ENCODE measurements at regions not wholly inside any gene's neighbourhood (a gene's known extent, or its start where the extent isn't known, plus 50 kb on each side); places are given as distances from the start of the nearest gene placed in this dataset.

DNA sequence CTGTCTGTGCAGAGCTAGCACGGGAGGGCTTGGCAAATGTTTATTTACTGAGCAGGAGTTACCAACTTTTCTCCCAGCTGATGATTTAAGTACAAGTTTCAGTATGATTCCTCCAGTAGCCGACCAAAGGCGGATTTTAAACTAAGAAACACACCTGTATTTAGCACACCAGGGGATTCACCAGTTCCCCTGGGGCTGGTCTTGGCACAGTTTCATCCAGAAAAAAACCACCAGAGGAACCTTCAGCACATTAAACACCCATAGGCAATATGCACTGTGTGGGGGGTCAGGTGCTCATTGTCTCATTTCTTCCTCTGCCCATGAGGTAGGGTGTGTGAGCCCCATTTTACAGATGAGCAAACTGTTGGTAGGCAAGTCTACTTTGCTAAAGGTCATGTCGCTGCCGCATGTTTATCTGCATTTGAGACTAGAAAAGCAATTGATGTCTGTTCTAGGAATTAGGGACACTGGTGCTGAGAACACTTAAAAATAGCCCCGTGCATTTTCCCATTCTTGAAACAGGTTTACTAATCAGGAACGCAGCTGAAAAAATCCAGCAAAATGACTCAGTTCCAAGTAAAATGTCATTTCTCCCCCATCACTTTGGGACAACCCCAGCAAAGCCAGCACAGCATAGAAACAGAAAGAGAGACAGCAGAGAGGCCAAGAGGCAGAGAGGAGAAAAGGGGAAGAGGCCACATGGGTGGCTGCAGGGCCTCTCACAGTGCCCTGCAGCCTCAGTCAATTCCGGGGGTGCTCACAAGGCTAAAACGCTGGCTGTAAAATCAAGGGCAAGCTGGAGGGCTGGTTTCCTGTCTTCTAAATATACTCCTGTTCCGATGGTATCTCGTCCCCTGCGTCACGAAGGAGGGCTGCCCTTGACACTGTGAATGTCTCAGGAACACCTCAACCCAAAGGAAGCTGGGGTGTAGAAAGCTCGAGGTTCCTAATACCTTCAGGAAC lies 166.8 kb upstream of the ID2 start:
- DNase-seq (peak; percentile 87), ATAC-seq (peak; percentile 88)
- intact Hi-C loops (cut with micrococcal nuclease) = loop anchor here (1.0 to 10.0 kb wide), 3 partner anchors 38 to 170 kb away; partner anchors contain the start of gene ID2
- H3K36me3 Mint-ChIP-seq (ENCODE audit: low read depth) = peaks cover 14% of the 10 kb centered on the region
- H3K4me1 Mint-ChIP-seq (ENCODE audit: low read depth) = peaks cover 65% of the 10 kb centered on the region
- ChIA-PET POLR2A (interaction anchor here (0.6 to 5.2 kb wide), 13 partner anchors 10 to 170 kb away, joined by 3 to 34 read pairs (median 4); partner anchors contain the start of gene ID2), CTCF (interaction anchor here (1.0 to 2.6 kb wide), 5 partner anchors 23 to 169 kb away, joined by 3 to 12 read pairs (median 4); no protein-coding TSS in a partner anchor)
- no peaks in the 10 kb centered on the region for H3K27me3 Mint-ChIP-seq
- H3K4me3 Mint-ChIP-seq = peak overlapping the region; percentile 38
- peak overlapping the region; percentile 96 for H3K27ac Mint-ChIP-seq
- no peak for TF ChIP-seq CTCF (IDR thresholded peaks at IDR 0.05)
- H3K9me3 Mint-ChIP-seq = peaks cover 17% of the 10 kb centered on the region

DNA sequence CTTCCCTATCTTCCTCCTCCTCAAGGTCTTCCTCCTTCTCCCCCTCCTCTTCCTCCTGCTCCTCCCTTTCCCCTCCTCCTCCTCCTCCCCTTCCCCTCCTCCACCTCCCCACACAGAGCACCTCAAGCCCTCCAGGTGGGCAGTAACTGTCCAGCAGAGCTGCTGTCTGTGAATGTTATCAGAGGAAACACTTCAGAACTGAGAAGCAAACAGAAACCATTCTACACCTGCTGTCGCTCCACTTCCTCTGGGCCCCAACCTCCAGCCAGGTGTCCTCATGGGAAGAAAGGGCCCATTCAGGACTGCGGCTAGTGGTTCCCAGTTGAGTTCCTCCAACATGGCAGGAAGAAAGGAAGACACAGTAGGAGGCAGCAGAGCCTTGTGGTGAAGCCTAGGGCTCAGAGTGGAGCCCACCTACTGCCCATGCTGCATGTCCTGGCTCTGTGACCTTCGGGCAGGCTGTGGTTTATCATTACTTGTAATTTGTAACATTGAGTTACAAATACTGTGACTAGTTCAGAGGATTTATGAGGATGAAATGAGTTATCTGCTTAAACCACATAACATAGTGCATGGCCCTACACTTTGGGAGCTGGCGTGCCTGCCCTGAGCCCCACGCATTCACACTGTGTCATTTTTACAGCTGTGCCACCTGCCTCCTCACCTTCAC lies 165.9 kb upstream of the ID2 start:
- peak overlapping the region; percentile 96 for H3K27ac Mint-ChIP-seq
- H3K4me3 Mint-ChIP-seq = no peak overlapping the region
- peaks cover 75% of the 10 kb centered on the region for H3K4me1 Mint-ChIP-seq (ENCODE audit: low read depth)
- no peaks in the 10 kb centered on the region for H3K27me3 Mint-ChIP-seq
- ATAC-seq (peak; percentile 4), DNase-seq (peak; percentile 50)
- intact Hi-C loops (cut with micrococcal nuclease) = loop anchor here (1.0 to 10.0 kb wide), 4 partner anchors 27 to 169 kb away; partner anchors contain the start of gene ID2
- CTCF ChIA-PET = interaction anchor here (1.0 to 2.6 kb wide), 4 partner anchors 22 to 168 kb away, joined by 3 to 12 read pairs (median 5); no protein-coding TSS in a partner anchor
- peaks cover 13% of the 10 kb centered on the region for H3K9me3 Mint-ChIP-seq
- POLR2A ChIA-PET = interaction anchor here (0.6 to 5.2 kb wide), 14 partner anchors 11 to 169 kb away, joined by 3 to 34 read pairs (median 3); partner anchors contain the start of gene ID2
- peaks cover 12% of the 10 kb centered on the region for H3K36me3 Mint-ChIP-seq (ENCODE audit: low read depth)
- TF ChIP-seq CTCF (IDR thresholded peaks at IDR 0.05) = no peak

DNA sequence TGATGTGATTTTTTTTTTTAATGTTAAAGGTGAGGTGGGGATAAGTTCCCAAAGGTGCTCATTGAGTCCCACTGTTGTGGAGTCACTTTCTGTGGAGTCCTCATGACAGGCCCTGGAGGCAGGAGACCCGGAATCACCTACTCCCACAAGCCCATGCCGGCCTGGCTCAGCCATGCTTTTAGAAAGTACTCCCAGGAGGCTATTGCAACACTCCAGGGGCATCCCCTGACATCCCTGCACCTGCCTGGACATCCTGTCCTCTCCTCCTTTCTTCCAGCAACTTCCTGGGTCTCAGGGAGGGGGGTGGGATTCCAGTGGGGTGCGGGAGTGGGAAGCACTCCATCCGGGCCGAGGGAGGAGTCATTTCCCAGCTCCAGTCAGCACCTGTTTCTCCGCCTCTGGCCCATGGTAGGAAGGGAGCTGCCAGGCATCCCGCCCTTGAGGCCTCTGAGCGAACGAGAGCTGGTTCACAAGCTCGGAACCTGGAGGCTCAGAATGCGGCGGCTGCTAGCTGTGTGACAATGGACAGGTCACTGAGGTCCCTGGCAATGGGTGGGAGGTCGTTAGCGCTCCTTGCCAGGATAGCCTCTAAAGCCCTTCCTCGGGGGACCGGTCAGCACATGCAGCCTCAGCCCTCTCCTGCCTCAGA lies 163.9 kb upstream of the ID2 start:
- no peak overlapping the region for H3K27ac Mint-ChIP-seq
- DNase-seq = no peak
- H3K27me3 Mint-ChIP-seq = no peaks in the 10 kb centered on the region
- H3K4me1 Mint-ChIP-seq (ENCODE audit: low read depth) = peaks cover 78% of the 10 kb centered on the region
- peaks cover 13% of the 10 kb centered on the region for H3K36me3 Mint-ChIP-seq (ENCODE audit: low read depth)
- ChIA-PET POLR2A (interaction anchor here (0.6 to 1.1 kb wide), 4 partner anchors 22 to 210 kb away, joined by 3 to 4 read pairs (median 4); no protein-coding TSS in a partner anchor), CTCF (interaction anchor here (1.1 kb wide), 1 partner anchor 16 kb away, joined by 3 read pairs; no protein-coding TSS in a partner anchor)
- ATAC-seq = no peak
- intact Hi-C loops (cut with micrococcal nuclease) = loop anchor here (2.0 to 10.0 kb wide), 3 partner anchors 25 to 167 kb away; partner anchors contain the start of gene ID2
- no peak overlapping the region for H3K4me3 Mint-ChIP-seq
- peaks cover 13% of the 10 kb centered on the region for H3K9me3 Mint-ChIP-seq
- no peak for TF ChIP-seq CTCF (IDR thresholded peaks at IDR 0.05)

GRCh38 chr2:8518979-8519668 lies 162.7 kb upstream of the ID2 start:
- ATAC-seq = no peak
- Mint-ChIP-seq H3K27ac (peak overlapping the region; percentile 75), H3K36me3 (ENCODE audit: low read depth) (peaks cover 7% of the 10 kb centered on the region), H3K27me3 (no peaks in the 10 kb centered on the region), H3K9me3 (peaks cover 6% of the 10 kb centered on the region), H3K4me3 (no peak overlapping the region), H3K4me1 (ENCODE audit: low read depth) (peaks cover 74% of the 10 kb centered on the region)
- intact Hi-C loops (cut with micrococcal nuclease) = loop anchor here (5.0 to 10.0 kb wide), 2 partner anchors 42 to 166 kb away; partner anchors contain the start of gene ID2
- ChIA-PET POLR2A (interaction anchor here (0.8 to 4.1 kb wide), 6 partner anchors 21 to 211 kb away, joined by 3 to 20 read pairs (median 4); no protein-coding TSS in a partner anchor), CTCF (interaction anchor here (1.1 to 1.4 kb wide), 3 partner anchors 15 to 24 kb away, joined by 3 to 5 read pairs (median 3); no protein-coding TSS in a partner anchor)
- DNase-seq = no peak
- TF ChIP-seq CTCF (IDR thresholded peaks at IDR 0.05) = no peak
